GM18520 (cell line): ENCODE measurements at regions not wholly inside any gene's neighbourhood (a gene's known extent, or its start where the extent isn't known, plus 50 kb on each side); places are given as distances from the start of the nearest gene placed in this dataset.

Experiments used
- ATAC-seq: cut with Tn5 transposase; IDR thresholded peaks from one replicate; pipeline ENCODE4 v1.9.1; 2021; ENCODE audit not compliant: unreplicated experiment

DNA sequence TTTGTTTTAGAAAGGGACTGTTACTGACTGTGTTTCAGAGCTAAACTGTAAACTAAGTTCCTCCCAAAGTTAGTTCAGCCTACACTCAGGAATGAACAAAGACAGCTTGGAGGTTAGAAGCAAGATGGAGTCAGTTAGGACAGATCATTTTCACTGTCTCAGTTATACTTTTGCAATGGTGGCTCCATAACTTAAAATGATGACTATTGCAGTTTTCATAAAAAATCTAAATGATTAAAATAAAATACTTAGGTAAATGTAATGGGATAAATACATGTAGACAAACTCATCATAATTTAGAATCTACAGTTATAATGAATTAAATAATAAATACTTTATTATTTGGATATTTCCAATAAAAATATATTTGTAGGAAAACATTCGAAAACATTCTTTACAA is 590.6 kb downstream of the EPHA7 start:
- no peak for ATAC-seq

DNA sequence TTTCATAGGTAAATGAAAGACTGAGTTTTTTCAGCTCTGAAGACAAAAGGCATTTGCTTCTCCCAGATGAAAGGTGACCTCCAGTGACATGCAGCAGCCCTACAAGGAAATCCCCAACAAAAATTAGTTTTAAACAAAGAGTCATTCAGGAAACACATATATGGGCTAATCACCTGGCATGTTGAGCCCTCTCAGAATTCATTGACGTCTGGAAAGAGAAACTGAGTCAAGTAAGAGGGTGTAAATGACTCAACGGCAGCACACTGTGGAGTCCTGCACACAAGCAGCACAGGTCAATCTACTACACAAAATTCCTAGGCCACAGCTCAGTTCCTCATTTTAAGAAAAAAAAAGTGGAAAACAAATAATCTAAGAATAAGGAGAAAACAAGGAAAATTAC is 592.3 kb downstream of the EPHA7 start:
- no peak for ATAC-seq

DNA sequence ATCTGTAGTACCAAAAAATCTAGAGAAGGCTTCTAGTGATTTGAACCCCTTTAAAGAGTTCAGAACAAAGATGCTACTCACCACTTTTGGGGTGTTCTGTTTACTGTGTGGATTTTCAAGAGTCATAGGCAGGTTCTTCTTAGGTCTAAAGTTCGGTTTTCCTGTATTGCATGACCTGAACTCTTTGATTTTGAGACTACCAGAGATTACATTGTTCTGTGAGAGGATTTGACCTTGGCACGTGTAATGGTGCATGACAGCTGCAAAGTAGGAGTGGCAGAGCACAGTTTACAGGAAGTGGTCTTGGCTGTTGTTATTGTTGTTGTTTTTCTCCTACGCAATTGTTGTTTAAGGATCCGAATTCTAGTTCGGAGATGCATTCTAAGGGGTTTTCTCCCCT is 592.7 kb downstream of the EPHA7 start:
- ATAC-seq, result no peak

DNA sequence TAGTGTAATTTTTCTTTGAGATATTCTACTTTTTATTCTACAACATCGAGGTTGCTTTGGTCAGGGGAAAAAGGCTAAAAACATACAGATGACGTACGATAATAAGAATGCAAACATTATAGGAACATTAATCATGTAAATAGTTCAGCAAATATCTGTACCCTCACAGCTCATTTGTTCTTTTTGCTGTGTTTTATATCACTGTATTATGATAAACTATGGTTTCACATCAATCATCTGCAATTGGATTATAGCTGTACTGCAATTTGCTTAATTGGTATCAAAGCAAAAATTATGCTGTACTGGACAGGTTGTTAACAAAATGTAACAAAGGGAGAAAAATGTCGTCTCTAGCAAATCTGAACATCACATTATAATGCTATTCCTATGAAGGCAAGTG is 597.1 kb downstream of the EPHA7 start:
- no peak for ATAC-seq

DNA sequence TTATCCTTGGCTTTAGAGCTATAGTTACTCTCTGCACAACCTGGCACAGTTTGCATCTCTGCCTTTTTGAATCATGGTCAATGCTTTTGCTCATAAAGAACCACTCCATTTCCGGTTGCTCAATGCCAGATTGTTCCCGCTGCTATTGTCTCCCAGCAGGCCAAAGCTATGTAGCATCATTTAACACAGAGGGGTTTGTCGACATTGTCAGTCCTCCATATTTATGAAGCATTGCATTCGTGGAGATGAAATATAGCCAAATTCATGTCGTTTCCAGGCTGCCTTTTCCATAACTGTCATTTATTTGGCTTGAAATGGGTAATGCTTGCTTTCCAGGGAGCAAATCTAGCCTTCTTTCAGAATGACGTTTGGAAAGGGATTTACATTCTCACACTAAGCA is 598.8 kb downstream of the EPHA7 start:
- no peak for ATAC-seq

DNA sequence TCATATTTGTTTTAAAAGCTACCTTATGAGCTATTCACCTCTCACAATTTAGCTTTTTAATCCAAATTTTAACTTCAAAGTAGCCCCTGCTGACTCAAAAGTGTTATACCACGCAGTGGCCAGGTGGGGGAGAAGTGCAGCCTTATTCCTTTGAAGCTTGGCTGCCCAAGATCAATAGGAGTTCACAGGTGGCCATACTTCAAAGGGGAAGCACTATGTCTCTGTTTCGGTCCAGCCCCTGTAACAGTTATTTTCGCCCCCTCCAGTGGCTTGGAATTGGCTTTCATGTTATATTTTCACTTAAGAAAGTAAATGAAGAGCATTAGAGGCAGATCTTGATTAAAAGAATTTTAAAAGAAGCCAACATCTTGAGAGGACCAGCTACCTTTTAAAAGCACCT is 608.4 kb downstream of the EPHA7 start:
- no peak for ATAC-seq

DNA sequence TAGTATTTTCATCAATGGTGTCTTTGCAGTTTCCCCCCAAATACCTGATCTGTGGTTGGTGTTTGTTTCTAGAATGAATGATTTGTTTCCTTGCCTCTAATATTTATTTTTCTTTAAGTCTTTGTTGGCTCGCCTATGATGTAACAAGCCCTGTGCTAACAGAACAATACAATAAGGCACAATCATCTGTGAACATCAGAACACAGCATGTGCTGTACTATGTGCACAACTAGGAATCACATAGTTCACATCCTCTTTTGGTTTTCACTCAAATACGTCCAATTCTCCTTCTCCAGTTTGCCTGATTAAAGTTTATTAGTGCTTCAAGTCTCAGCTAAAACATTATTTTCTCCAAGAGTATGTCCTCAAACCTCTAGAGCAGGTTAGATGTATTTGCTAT is 613.1 kb downstream of the EPHA7 start:
- no peak for ATAC-seq

DNA sequence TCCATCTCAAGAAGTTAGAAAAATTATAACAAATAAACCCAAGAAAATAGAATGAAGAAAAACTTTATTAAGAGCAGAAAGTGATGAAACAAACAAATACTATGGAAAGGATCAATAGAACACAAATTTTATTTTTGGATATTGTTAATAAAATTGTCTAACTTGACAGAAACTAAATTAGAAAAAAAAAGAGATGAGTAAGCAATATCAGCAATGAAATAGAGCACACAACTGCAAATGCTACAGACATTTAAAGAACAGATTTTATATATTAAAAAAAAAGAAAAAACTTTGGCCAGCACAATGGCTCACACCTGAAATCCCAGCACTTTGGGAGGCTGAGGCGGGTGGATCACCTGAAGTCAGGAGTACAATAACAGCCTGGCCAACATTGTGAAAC is 628.0 kb downstream of the EPHA7 start:
- no peak for ATAC-seq

DNA sequence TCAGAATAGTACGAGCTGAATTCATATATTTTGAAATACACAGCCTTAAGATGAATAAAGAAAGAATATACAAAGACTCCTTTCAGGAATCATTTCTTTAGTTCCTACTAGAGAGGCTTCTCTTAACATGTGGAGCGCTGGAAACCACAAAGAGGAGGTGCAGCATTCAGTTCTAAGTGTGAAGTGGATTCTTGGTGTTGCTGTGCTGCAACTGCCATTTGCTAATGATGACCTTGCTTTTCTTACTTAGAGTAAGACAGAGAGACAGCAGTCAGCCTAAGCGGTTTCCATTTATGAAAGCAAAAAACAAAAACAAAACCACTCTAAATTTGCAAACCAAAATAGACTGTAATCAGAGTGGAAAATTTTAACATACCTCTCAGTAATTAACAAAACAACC is 629.0 kb downstream of the EPHA7 start:
- ATAC-seq, result no peak

DNA sequence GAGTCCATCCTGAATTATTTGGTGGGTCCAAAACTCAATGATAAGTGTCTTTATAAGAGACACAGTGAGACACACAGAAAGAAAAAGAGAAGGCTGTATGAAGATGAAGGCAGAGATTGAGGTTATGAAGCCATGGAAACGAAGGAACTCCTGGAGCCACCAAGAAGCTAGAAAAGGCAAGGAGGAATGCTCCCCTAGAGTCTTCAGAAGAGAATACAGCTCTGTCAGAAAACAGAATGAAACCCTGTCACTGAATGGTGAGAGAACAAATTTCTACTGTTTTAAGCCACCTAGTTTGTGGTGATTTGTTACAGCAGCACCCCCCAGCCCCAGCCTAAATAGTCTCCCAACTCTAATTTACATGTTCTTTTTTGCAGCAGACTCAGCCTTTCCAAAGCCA is 635.1 kb downstream of the EPHA7 start:
- no peak for ATAC-seq

DNA sequence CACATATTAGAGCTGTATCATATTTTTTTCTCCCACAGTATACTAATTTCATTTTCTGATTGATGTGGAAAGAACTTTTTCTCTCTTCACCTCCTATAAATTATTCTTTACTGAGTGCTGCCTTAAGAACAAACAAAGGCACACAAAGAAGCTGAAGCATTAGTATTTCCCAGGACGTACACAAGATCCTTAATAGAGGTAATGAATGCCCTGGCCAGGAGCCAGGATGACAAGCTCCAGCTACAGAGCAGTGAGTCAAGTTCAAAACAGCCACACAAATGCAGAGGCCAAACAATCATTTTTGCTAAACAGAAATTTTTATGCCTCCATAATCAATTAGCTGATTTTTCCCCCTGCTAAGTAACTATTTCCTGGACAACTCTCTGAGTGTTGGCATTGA is 639.6 kb downstream of the EPHA7 start:
- ATAC-seq, result no peak

DNA sequence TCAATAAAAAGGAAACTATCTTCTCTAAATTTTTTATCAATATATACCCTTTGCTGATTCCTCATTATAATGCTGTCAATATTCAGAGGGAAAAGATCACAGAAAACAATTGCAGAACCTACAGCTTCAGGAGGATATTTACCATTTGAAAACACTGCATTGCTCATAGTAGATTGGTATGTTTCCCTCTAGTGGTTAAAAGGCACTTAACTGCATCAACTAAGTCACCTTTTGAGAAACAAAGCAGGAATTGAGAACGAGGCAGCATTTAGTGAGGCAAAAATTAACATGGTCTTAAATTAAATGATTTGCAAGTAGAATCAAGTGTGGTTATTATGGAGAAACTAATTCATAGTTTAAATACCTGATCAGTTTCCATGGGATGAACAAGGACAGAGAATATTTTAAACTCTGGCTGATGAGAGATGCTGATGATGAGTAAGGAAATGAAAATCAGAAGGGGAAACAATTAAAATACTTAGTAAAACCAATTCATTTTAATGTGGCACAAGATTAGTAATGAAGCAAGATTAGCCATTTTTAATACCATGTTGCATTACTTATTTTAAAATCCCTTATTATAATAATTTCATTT is 642.1 kb downstream of the EPHA7 start:
- ATAC-seq, result no peak

DNA sequence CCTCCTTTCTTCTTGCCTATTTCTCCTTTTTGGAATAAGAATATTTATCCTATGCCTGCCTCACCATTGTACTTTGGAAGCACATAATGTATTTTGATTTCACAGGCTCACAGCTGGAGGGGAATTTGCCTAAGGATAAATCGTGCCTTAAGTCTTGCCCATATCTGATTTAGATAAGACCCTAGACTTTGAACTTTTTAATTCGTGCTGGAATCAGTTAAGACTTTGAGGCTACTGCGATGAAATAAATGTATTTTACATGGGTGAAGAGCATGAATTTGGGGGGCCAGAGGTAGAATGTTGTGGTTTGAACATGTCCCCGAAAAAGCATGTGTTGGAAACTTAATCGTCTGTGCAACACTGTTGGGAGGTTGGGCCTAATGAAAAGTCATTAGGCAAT is 648.8 kb downstream of the EPHA7 start:
- ATAC-seq, result no peak

DNA sequence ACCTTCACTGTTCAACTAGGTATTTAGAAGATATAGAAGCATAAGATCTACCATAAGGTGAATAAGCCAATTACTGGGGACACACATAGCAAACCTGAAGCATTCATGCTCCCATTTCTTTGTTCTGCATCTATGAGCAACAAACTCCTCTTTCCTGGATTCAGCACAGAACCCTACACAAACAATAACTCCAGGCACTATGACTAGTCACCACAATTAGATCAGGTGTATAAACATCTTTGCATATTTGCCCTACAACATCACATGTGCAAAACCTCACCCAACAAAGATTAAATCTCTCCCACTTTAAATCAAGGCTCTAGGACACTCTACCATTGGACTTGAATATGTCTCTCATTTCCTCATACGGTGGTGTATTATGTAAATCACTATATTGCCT is 652.3 kb downstream of the EPHA7 start:
- ATAC-seq, result no peak

DNA sequence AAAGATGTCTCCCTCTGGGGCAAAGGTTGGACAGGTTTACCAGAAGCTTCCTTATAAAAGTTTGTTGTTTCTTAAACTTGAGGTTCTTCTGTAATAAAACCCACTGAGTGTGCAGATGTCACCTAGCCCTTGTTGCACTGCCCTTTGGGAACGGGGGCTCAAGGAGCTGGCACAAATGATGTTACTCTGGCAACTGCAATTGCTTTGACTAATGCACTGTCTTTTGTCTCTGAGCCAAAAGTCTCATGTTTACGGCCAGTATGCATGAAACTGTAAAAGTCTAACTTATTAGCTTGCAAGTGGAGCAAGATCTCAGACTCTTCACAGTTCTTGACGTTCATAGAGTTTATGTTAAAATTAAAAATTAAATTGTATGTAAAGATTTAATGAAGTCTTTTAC is 655.7 kb downstream of the EPHA7 start:
- ATAC-seq, result no peak

DNA sequence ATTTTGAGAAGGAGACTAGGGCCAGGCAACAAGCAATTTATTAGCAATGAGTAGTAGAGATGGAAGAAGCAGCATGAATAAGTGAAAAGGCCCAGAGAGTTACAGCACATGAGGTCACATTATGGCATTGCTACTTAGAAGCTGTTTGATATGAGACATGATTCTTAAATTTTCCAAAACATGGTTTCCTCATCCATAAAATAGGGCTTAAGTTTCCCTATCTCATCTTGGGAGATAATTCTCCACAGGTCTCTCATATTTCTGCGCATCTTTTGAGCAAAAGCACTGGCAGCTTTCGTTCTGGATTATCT is 656.1 kb downstream of the EPHA7 start:
- no peak for ATAC-seq

DNA sequence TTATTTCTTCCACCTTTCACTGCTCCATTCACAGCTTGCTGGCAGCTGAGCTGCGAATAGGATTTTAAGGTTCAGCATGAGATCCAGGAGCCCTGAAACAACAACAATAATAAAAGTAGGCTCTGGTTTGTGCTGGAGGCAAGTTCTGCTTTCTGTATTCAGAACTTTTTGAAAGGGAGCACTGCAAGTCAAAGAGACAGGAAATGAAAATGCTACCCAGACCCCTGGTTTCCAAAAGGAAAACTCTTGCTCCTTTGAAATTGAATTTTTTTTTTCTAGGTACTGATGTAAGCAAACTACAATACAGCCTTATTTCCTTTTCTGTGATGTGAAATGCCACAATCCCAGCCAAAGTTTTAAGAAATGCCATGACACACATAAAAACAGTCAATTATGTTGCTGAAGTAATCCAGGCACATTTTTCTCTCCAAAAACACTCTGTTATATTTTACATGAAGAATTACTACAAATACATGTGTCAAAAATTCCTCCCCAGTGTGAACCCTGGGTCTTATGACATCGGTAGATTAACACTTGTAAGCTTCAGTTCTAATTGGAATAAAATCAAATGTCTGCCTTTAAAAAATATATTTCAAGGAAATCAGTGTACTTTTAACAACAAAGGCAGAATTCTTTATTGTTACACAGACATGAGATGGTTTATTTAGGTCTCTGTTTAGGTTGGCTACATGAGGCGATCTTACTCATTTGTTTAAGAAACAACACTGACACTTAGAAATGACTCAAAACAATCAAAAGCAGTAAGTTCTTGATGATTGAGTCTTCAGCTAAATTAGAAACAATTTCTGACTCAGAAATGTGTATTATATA is 656.7 kb downstream of the EPHA7 start:
- no peak for ATAC-seq

DNA sequence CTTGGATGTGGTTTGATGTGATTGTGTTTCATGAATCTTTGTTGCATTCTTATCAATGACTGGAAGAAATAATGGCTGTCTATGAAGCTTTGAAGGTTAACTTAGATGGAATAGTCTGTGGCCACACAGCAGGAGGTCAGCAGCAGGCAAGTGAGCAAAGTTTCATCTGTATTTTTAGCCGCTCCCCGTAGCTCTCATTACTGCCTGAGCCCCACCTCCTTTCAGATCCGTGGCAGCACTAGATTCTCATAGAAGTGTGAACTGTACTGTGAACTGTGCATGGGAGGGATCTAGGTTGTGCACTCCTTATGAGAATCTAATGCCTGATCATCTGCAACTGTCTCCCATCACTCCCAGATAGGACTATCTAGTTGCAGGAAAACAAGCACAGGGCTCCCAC is 660.2 kb downstream of the EPHA7 start:
- no peak for ATAC-seq

DNA sequence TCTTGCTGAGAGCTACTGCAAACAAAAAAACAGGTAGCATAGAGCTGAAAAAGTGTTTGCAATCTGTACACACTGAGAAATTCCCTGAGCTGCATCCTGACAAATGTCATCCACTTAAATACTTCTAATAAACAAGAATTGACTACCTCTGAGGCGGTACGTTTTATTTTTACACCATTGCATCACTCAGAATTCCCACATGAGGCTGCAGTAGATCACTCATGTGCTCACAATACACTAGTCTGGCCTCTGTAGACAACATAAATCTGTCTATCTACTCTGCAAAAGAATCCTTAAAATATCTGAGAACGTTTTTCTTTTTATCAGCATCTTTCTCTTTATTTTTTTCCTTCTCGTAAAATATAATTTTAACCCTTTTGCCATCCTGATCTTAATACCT is 661.4 kb downstream of the EPHA7 start:
- ATAC-seq, result no peak

DNA sequence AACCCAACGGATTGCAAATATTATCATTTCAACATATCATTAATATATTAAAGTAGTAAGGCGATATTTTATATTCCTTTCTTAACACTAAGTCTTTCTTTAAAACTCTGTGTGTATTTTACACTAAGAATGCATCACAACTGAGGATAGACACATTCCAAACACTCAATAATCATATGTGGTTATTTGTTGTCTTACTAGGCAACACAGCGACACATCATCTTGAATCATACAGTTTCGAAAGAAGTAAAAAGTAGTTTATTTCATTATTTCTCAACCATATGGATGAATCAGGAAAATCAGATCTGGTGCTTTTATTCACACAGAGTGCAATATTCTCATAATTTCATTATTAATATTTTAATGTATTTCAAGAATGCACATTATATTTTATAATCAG is 662.4 kb downstream of the EPHA7 start:
- no peak for ATAC-seq

DNA sequence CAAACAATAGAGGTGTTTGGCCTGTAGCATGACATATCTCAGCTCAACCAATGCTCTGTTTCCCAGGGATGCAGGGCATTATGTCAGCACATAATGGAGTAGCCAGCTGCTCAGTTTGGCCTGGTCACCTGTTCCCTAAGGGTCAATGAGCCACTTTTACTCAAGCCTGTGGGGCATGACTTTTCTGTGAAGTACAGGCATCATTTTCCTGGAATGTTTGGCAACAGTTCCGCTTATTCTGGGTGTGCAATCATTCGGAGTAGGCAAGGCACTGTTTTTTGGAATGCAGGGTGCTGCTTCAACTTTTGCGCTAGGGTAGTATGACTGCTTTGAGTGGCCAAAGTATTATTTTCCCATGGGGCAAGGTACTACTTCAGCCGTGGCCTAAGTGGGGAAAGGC is 665.4 kb downstream of the EPHA7 start:
- no peak for ATAC-seq

DNA sequence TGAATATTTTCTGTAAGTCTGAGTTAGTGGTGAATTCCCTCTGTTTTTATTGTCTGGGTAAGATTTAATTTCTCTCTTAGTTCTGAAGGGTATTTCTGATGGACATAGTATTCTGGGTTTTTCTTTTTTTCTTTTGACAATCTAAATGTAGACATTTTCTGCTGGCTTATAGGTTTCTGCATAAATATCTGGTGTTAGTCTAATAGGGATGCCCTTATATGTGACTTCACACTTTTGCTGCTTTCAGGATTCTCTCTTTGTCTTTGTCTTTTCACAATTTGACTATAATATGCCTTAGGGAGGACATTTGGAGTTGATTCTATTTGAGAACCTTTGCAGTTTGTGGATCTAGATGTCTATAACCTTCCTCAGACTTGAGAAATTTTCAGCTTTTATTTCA is 667.2 kb downstream of the EPHA7 start:
- no peak for ATAC-seq

DNA sequence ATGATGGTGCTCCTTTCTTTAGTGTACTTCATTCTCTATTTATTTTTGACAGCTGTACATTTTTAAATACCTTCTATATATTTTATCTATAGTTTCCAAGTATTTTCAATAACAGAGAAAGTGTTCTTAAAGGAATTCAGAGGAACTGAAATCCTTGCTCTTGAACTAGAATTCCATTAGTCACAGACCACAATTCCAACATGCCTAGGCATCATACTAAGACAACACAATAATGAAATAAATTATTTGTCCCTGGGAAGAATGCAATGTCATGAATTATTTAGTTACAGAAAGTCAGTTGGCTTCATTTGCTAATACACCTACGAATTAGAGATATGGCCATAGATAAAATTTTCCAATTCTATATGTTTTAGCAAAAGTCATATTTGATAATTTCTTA is 671.2 kb downstream of the EPHA7 start:
- ATAC-seq, result no peak
